Smooth muscle cell (in vitro differentiated cells): ENCODE measurements at regions not wholly inside any gene's neighbourhood (a gene's known extent, or its start where the extent isn't known, plus 50 kb on each side); places are given as distances from the start of the nearest gene placed in this dataset.

Source experiments
- DNase-seq: peaks from one replicate; lab custom pipeline; 2025; ENCODE audit not compliant: unreplicated experiment; lab: John Stamatoyannopoulos, UW
- H2AFZ ChIP-seq: fragments of 200-600 bp; sonication (generic); 2 replicates; pipeline ENCODE4 v1.6.0; 2016; ENCODE audit warnings: antibody characterized with exemption, low read depth, mild to moderate bottlenecking
- H3F3A ChIP-seq: fragments of 200-600 bp; sonication (generic); 2 replicates; pipeline ENCODE4 v1.6.0; 2017; ENCODE audit warnings: antibody characterized with exemption, low read depth
- H3K27ac ChIP-seq: fragments of 200-600 bp; sonication (generic); 2 replicates; pipeline ENCODE4 v1.5.1; 2016; ENCODE audit warnings: low read depth, mild to moderate bottlenecking
- H3K27me3 ChIP-seq: fragments of 200-600 bp; sonication (generic); 2 replicates; pipeline ENCODE4 v1.6.1; 2016; ENCODE audit warnings: low read depth, mild to moderate bottlenecking
- H3K36me3 ChIP-seq: fragments of 200-600 bp; sonication (generic); 2 replicates; pipeline ENCODE4 v1.5.1; 2016; ENCODE audit warnings: low read depth
- H3K4me1 ChIP-seq: fragments of 200-600 bp; sonication (generic); 2 replicates; pipeline ENCODE4 v1.5.1; 2016; ENCODE audit warnings: low read depth
- H3K4me2 ChIP-seq: fragments of 200-600 bp; sonication (generic); 2 replicates; pipeline ENCODE4 v1.6.0; 2016; ENCODE audit warnings: mild to moderate bottlenecking
- H3K4me3 ChIP-seq: fragments of 200-600 bp; sonication (generic); 2 replicates; pipeline ENCODE4 v1.5.1; 2016; ENCODE audit warnings: mild to moderate bottlenecking
- H3K79me2 ChIP-seq: fragments of 200-600 bp; sonication (generic); 2 replicates; pipeline ENCODE4 v1.6.0; 2016; ENCODE audit warnings: low read depth, mild to moderate bottlenecking
- H3K9ac ChIP-seq: fragments of 200-600 bp; sonication (generic); 2 replicates; pipeline ENCODE4 v1.6.0; 2016; ENCODE audit warnings: low read depth
- H3K9me3 ChIP-seq: fragments of 200-600 bp; sonication (generic); replicated peaks from 2 replicates; pipeline ENCODE4 v1.5.1; 2016; ENCODE audit warnings: low read depth
- H4K20me1 ChIP-seq: fragments of 200-600 bp; sonication (generic); 2 replicates; pipeline ENCODE4 v1.6.0; 2016; ENCODE audit warnings: low read depth
- WGBS: methylation state at CpG from one replicate; pipeline ENCODE4 v1.1.7; 2016; ENCODE audit warnings: low lambda C conversion rate; 5-methylcytosine and 5-hydroxymethylcytosine counted together
- TF ChIP-seq, protein P1 (sequence below): fragments of 200-600 bp; sonication (generic); IDR thresholded peaks from 2 replicates; pipeline ENCODE4 v1.5.1; 2017; ENCODE audit warnings: borderline replicate concordance, mild to moderate bottlenecking, antibody characterized with exemption; ENCODE audit not compliant: insufficient read depth, poor library complexity, severe bottlenecking

DNA sequence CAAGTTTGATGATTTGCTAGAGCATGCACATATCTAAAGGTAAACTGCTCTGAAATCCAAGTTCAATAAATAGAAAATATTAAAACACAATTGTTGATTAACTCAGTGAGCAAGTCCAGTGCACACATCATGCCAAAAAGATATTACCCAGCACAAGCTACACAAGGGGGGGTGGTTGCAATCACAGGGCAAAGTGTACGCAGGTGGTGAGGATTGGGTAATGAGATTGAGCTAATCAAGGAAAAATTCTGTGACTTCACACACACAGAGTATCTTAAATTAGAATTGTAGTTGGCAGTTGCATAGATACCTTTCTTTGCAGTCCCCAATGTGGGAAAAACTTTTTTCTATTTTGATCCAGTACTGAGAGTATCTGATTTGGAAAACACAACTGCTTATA is 156.1 kb upstream of the NTRK2 start:
- H2AFZ ChIP-seq: peak overlapping the region; percentile 42
- no peak overlapping the region for H3K27ac ChIP-seq
- no peaks in the 10 kb centered on the region for H3K27me3 ChIP-seq
- no peak overlapping the region for H3K4me3 ChIP-seq
- peak overlapping the region; percentile 39 for H3K4me2 ChIP-seq
- no peak overlapping the region for H3K9ac ChIP-seq
- H3K79me2 ChIP-seq: no peaks in the 10 kb centered on the region
- no peak for DNase-seq
- no peaks in the 10 kb centered on the region for H3K9me3 ChIP-seq
- no peaks in the 10 kb centered on the region for H3K4me1 ChIP-seq
- H3K36me3 ChIP-seq: no peaks in the 10 kb centered on the region
- H4K20me1 ChIP-seq: no peaks in the 10 kb centered on the region
- TF ChIP-seq, protein P1, sequence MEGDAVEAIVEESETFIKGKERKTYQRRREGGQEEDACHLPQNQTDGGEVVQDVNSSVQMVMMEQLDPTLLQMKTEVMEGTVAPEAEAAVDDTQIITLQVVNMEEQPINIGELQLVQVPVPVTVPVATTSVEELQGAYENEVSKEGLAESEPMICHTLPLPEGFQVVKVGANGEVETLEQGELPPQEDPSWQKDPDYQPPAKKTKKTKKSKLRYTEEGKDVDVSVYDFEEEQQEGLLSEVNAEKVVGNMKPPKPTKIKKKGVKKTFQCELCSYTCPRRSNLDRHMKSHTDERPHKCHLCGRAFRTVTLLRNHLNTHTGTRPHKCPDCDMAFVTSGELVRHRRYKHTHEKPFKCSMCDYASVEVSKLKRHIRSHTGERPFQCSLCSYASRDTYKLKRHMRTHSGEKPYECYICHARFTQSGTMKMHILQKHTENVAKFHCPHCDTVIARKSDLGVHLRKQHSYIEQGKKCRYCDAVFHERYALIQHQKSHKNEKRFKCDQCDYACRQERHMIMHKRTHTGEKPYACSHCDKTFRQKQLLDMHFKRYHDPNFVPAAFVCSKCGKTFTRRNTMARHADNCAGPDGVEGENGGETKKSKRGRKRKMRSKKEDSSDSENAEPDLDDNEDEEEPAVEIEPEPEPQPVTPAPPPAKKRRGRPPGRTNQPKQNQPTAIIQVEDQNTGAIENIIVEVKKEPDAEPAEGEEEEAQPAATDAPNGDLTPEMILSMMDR: no peak
- H3F3A ChIP-seq: no peaks in the 10 kb centered on the region
- 86% methylated on average over 1 of the region's 1 CpG for WGBS

DNA sequence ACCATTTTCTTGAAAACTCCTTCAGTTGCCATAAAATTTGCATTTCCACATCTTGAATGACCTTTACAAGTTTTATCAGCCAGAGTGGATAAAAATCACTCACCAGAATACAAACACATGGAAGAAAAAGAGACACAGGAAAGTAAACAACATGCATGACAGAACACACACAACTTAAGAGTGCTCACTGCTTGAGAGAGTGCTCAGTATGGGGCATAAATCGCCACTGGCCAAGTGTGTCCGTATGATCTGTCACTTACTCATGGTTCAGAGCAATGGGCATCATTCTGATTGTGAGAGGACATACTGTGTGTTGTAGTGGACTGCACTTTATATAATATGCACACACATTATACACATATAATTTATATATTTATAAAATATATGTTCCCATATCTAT is 155.6 kb upstream of the NTRK2 start:
- Histone ChIP-seq H3K79me2 (no peaks in the 10 kb centered on the region), H3K4me1 (no peaks in the 10 kb centered on the region), H3K27me3 (no peaks in the 10 kb centered on the region), H3K9me3 (no peaks in the 10 kb centered on the region), H3K9ac (no peak overlapping the region), H3K4me2 (peak overlapping the region; percentile 55), H3K27ac (no peak overlapping the region), H3F3A (no peaks in the 10 kb centered on the region), H2AFZ (no peak overlapping the region), H4K20me1 (no peaks in the 10 kb centered on the region), H3K4me3 (no peak overlapping the region), H3K36me3 (no peaks in the 10 kb centered on the region)
- TF ChIP-seq, protein P1: no peak
- WGBS: 85% methylated on average over 2 of the region's 2 CpGs
- no peak for DNase-seq

DNA sequence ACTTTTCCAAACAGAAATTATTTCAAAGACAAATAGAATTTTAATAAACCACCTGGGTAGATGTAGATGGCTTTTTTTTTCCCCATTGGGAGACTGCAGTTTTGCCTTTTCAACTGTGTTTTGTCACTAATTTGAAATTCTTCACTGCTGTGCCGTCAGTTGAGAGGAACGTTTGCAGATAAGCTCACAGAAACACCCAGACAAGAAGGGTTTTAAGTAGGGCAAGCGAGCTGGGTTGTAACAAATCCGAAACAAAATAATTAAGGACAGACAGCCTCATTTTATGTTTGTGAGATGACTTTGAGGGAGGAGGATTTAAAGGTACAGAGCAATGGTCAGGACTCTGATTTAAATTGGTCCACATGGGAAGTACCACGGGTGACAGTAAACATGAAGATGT is 155.1 kb upstream of the NTRK2 start:
- H3K4me2 ChIP-seq: peak overlapping the region; percentile 55
- H4K20me1 ChIP-seq: no peaks in the 10 kb centered on the region
- H3K36me3 ChIP-seq: no peaks in the 10 kb centered on the region
- no peaks in the 10 kb centered on the region for H3K27me3 ChIP-seq
- no peak for DNase-seq
- H3K27ac ChIP-seq: no peak overlapping the region
- 26% methylated on average over 5 of the region's 5 CpGs for WGBS
- peak overlapping the region; percentile 18 for H2AFZ ChIP-seq
- no peaks in the 10 kb centered on the region for H3K79me2 ChIP-seq
- no peak overlapping the region for H3K9ac ChIP-seq
- H3F3A ChIP-seq: no peaks in the 10 kb centered on the region
- H3K9me3 ChIP-seq: no peaks in the 10 kb centered on the region
- H3K4me1 ChIP-seq: no peaks in the 10 kb centered on the region
- TF ChIP-seq, protein P1: no peak
- no peak overlapping the region for H3K4me3 ChIP-seq

DNA sequence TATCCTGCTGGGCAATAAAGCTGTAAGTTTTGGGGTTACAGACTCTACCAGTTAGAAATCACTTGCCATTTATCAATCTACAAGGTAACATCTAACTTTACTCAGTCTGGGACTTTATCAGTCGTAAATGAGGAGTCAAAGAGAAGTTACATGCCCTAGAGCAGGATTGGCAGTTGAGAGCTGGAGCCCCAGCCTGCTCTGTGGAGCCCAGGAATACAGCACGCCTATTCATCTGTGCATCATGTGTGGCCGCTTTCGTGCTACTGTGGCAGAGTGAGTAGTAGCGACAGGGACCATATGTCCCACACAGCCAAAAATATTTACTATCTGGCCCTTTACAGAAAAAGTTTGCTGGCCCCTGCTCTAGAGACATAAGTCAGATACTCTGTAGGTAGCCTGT is 152.5 kb upstream of the NTRK2 start:
- H3K9me3 ChIP-seq: no peaks in the 10 kb centered on the region
- no peak overlapping the region for H3K4me3 ChIP-seq
- no peak overlapping the region for H3K9ac ChIP-seq
- DNase-seq: no peak
- TF ChIP-seq, protein P1: no peak
- H3K79me2 ChIP-seq: no peaks in the 10 kb centered on the region
- no peaks in the 10 kb centered on the region for H3K27me3 ChIP-seq
- H4K20me1 ChIP-seq: no peaks in the 10 kb centered on the region
- 79% methylated on average over 5 of the region's 5 CpGs for WGBS
- H3K4me2 ChIP-seq: no peak overlapping the region
- no peak overlapping the region for H2AFZ ChIP-seq
- H3F3A ChIP-seq: no peaks in the 10 kb centered on the region
- H3K27ac ChIP-seq: no peak overlapping the region
- no peaks in the 10 kb centered on the region for H3K36me3 ChIP-seq
- peaks cover 5% of the 10 kb centered on the region for H3K4me1 ChIP-seq
